ENCODE measurements at regions not wholly inside any gene's neighbourhood (a gene's known extent, or its start where the extent isn't known, plus 50 kb on each side); places are given as distances from the start of the nearest gene placed in this dataset.

GRCh38 chr1:5120559-5120958 lies 466.1 kb downstream of the AJAP1 start:
- TF ChIP-seq POLR2A (IDR thresholded peaks at IDR 0.05) (no peak), CTCF (IDR thresholded peaks at IDR 0.05) (no peak)

Measured in body of pancreas (tissue), 4 donors.